SK-N-SH treated with all-trans-retinoic acid at 6 μM for 48 hours (cell line): ENCODE measurements at regions not wholly inside any gene's neighbourhood (a gene's known extent, or its start where the extent isn't known, plus 50 kb on each side); places are given as distances from the start of the nearest gene placed in this dataset.

ENCODE experiments used
- PATZ1 ChIP-seq: fragments of 250-450 bp; sonication (Bioruptor Pico); IDR thresholded peaks from 2 replicates; pipeline ENCODE4 v1.8.0; 2020; ENCODE audit warnings: mild to moderate bottlenecking, moderate library complexity, borderline replicate concordance
- RARB ChIP-seq: fragments of 250-450 bp; sonication (Bioruptor Pico); IDR thresholded peaks from 2 replicates; pipeline ENCODE4 v1.8.0; 2021; ENCODE audit warnings: mild to moderate bottlenecking, moderate library complexity
- TCF4 ChIP-seq: fragments of 250-450 bp; sonication (Bioruptor Pico); IDR thresholded peaks from 2 replicates; pipeline ENCODE4 v1.8.0; 2021; ENCODE audit warnings: mild to moderate bottlenecking, moderate library complexity, borderline replicate concordance
- ZC3H10 ChIP-seq: fragments of 250-450 bp; sonication (Bioruptor Pico); IDR thresholded peaks from 2 replicates; pipeline ENCODE4 v1.5.1; 2021; ENCODE audit warnings: mild to moderate bottlenecking, moderate library complexity
- ZFP3 ChIP-seq: fragments of 250-450 bp; sonication (Bioruptor Pico); IDR thresholded peaks from 2 replicates; pipeline ENCODE4 v1.5.0; 2020; ENCODE audit warnings: mild to moderate bottlenecking, moderate library complexity
- ZFP30 ChIP-seq: fragments of 450-650 bp; formaldehyde crosslinking; IDR thresholded peaks from 2 replicates; pipeline ENCODE4 v1.5.0; 2022; ENCODE audit warnings: mild to moderate bottlenecking, moderate library complexity

- TF ChIP-seq PATZ1 (CRISPR knock-in tag) (no peak), ZFP30 (no peak), ZFP3 (no peak), ZC3H10 (CRISPR knock-in tag) (no peak), TCF4 (CRISPR knock-in tag) (no peak), RARB (CRISPR knock-in tag) (no peak)
These were observed 477.1 kb downstream of the DTHD1 start for GRCh38 chr4:36758312-36759178.
